Astrocyte (in vitro differentiated cells and primary cell): ENCODE measurements at regions not wholly inside any gene's neighbourhood (a gene's known extent, or its start where the extent isn't known, plus 50 kb on each side); places are given as distances from the start of the nearest gene placed in this dataset.

Source experiments
- DNase-seq: peaks from one replicate; pipeline ENCODE4 v3.0.0-alpha.2; 2010; ENCODE audit warnings: low read depth
- FAIRE-seq: peaks from 2 replicates; lab custom pipeline; 2011; peaks lifted over from hg19 to GRCh38; lab: Jason Lieb, UNC
- H2AFZ ChIP-seq: 2 replicates; pipeline ENCODE4 v1.6.0; 2012; ENCODE audit warnings: low read depth, low read length, inconsistent platforms
- H3K27ac ChIP-seq: 2 replicates; pipeline ENCODE4 v1.5.1; 2011; ENCODE audit warnings: low read depth, low read length, inconsistent platforms
- H3K27me3 ChIP-seq: 2 replicates; pipeline ENCODE4 v1.6.0; 2011; ENCODE audit warnings: low read length, inconsistent platforms; ENCODE audit not compliant: insufficient read depth
- H3K36me3 ChIP-seq: 2 replicates; pipeline ENCODE4 v1.5.1; 2011; ENCODE audit warnings: low read length, inconsistent platforms; ENCODE audit not compliant: insufficient read depth
- H3K4me1 ChIP-seq: 2 replicates; pipeline ENCODE4 v1.5.1; 2011; ENCODE audit warnings: low read length, inconsistent platforms; ENCODE audit not compliant: insufficient read depth
- H3K4me2 ChIP-seq: 2 replicates; pipeline ENCODE4 v1.6.0; 2012; ENCODE audit warnings: low read length, inconsistent platforms
- H3K4me3 ChIP-seq: 2 replicates; pipeline ENCODE4 v1.5.1; 2011; ENCODE audit warnings: low read depth, mild to moderate bottlenecking, low read length, inconsistent platforms; ENCODE audit not compliant: insufficient read depth
- H3K79me2 ChIP-seq: 2 replicates; pipeline ENCODE4 v1.6.0; 2012; ENCODE audit warnings: mild to moderate bottlenecking, low read length, inconsistent platforms; ENCODE audit not compliant: insufficient read depth
- H3K9ac ChIP-seq: 2 replicates; pipeline ENCODE4 v1.6.0; 2012; ENCODE audit warnings: mild to moderate bottlenecking, low read length, inconsistent platforms
- H3K9me3 ChIP-seq: 2 replicates; pipeline ENCODE4 v1.5.1; 2012; ENCODE audit warnings: low read depth, mild to moderate bottlenecking, low read length, inconsistent platforms; ENCODE audit not compliant: insufficient read depth
- H4K20me1 ChIP-seq: 2 replicates; pipeline ENCODE4 v1.6.0; 2012; ENCODE audit warnings: low read length, inconsistent platforms; ENCODE audit not compliant: insufficient read depth
- H3K27ac Mint-ChIP-seq: one replicate; pipeline ENCODE4 v1.8.0; 2021; ENCODE audit warnings: mild to moderate bottlenecking, mixed read lengths; ENCODE audit not compliant: unreplicated experiment
- H3K27me3 Mint-ChIP-seq: one replicate; pipeline ENCODE4 v1.8.0; 2021; ENCODE audit warnings: low read depth, mixed read lengths; ENCODE audit not compliant: unreplicated experiment
- H3K36me3 Mint-ChIP-seq: one replicate; pipeline ENCODE4 v1.8.0; 2021; ENCODE audit warnings: low read depth, mixed read lengths; ENCODE audit not compliant: unreplicated experiment
- H3K4me1 Mint-ChIP-seq: one replicate; pipeline ENCODE4 v1.8.0; 2021; ENCODE audit warnings: low read depth, mixed read lengths; ENCODE audit not compliant: unreplicated experiment
- H3K4me3 Mint-ChIP-seq: one replicate; pipeline ENCODE4 v1.8.0; 2021; ENCODE audit warnings: mild to moderate bottlenecking, moderate library complexity, mixed read lengths; ENCODE audit not compliant: unreplicated experiment
- H3K9me3 Mint-ChIP-seq: one replicate; pipeline ENCODE4 v1.8.0; 2021; ENCODE audit warnings: mild to moderate bottlenecking, mixed read lengths; ENCODE audit not compliant: unreplicated experiment
- EZH2 ChIP-seq: IDR thresholded peaks from 2 replicates; pipeline ENCODE4 v1.6.1; 2012; ENCODE audit warnings: mild to moderate bottlenecking, low read length, inconsistent platforms; ENCODE audit not compliant: insufficient read depth
- TF ChIP-seq, protein P1 (sequence below): IDR thresholded peaks from 2 replicates; pipeline ENCODE4 v1.5.1; 2011; ENCODE audit warnings: low read depth, mild to moderate bottlenecking, inconsistent platforms, low read length, moderate library complexity; ENCODE audit not compliant: insufficient read depth

GRCh38 chr4:157808796-157809383 is 363.9 kb downstream of the GASK1B start:
- FAIRE-seq (no peak), DNase-seq (no peak)
- Histone ChIP-seq H3K27ac (no peak overlapping the region), H3K36me3 (no peaks in the 10 kb centered on the region), H3K4me1 (no peaks in the 10 kb centered on the region), H3K9me3 (no peaks in the 10 kb centered on the region), H4K20me1 (no peaks in the 10 kb centered on the region), H2AFZ (no peak overlapping the region), H3K79me2 (no peaks in the 10 kb centered on the region), H3K27me3 (no peaks in the 10 kb centered on the region), H3K9ac (no peak overlapping the region), H3K4me3 (no peak overlapping the region), H3K4me2 (no peak overlapping the region)
- peaks cover 2% of the 10 kb centered on the region for H3K4me1 Mint-ChIP-seq
- no peaks in the 10 kb centered on the region for H3K9me3 Mint-ChIP-seq
- no peaks in the 10 kb centered on the region for H3K27me3 Mint-ChIP-seq
- no peaks in the 10 kb centered on the region for H3K36me3 Mint-ChIP-seq
- TF ChIP-seq, protein P1, sequence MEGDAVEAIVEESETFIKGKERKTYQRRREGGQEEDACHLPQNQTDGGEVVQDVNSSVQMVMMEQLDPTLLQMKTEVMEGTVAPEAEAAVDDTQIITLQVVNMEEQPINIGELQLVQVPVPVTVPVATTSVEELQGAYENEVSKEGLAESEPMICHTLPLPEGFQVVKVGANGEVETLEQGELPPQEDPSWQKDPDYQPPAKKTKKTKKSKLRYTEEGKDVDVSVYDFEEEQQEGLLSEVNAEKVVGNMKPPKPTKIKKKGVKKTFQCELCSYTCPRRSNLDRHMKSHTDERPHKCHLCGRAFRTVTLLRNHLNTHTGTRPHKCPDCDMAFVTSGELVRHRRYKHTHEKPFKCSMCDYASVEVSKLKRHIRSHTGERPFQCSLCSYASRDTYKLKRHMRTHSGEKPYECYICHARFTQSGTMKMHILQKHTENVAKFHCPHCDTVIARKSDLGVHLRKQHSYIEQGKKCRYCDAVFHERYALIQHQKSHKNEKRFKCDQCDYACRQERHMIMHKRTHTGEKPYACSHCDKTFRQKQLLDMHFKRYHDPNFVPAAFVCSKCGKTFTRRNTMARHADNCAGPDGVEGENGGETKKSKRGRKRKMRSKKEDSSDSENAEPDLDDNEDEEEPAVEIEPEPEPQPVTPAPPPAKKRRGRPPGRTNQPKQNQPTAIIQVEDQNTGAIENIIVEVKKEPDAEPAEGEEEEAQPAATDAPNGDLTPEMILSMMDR: no peak
- no peak for TF ChIP-seq EZH2
- H3K27ac Mint-ChIP-seq: no peak overlapping the region
- H3K4me3 Mint-ChIP-seq: no peak overlapping the region

DNA sequence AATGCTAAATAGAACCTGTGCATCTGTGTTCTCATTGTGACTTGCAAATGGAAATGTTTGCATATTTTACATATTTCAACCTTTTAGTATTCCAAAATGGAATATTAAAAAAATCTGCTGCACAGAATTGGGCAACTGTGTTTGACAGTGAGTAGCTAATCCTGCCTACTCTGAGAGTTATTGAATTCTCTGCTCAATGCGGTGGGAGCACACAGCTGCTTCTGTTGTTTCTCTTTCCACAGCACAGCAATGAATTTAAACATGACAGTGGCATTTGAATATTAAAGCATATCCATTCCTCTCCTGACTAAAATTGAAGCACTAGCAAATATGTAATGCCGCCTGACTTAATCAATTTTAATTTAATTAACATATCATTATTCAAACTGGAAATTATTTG is 366.6 kb downstream of the GASK1B start:
- Mint-ChIP-seq H3K4me1 (peaks cover 2% of the 10 kb centered on the region), H3K27me3 (no peaks in the 10 kb centered on the region), H3K36me3 (no peaks in the 10 kb centered on the region), H3K27ac (no peak overlapping the region), H3K4me3 (no peak overlapping the region), H3K9me3 (peaks cover 2% of the 10 kb centered on the region)
- Histone ChIP-seq H3K9ac (no peak overlapping the region), H3K9me3 (no peaks in the 10 kb centered on the region), H3K27ac (no peak overlapping the region), H4K20me1 (no peaks in the 10 kb centered on the region), H3K79me2 (no peaks in the 10 kb centered on the region), H3K4me2 (no peak overlapping the region), H3K36me3 (no peaks in the 10 kb centered on the region), H3K4me1 (no peaks in the 10 kb centered on the region), H2AFZ (no peak overlapping the region), H3K4me3 (no peak overlapping the region), H3K27me3 (no peaks in the 10 kb centered on the region)
- FAIRE-seq (no peak), DNase-seq (no peak)
- TF ChIP-seq EZH2: no peak
- TF ChIP-seq, protein P1: no peak

DNA sequence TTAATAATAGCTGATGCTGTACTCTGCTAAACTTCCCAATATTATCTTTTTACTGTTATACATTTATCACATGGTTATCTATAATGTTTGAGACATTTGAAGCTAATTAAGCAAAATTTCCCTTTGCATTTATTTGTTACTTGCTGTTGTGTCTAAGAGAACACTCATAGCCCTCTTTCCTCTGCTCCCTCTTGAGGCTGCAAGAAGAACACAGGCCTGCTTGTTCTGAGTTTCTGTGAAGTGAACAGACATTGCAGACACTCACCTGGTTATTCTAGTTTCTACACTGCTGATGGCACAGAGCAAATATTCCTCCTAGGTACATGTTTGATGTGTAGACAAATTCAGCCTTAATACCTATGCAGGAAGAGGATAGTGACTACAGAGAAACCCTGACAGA is 367.8 kb downstream of the GASK1B start:
- Histone ChIP-seq H3K4me3 (no peak overlapping the region), H3K4me1 (no peaks in the 10 kb centered on the region), H3K27me3 (no peaks in the 10 kb centered on the region), H3K4me2 (no peak overlapping the region), H4K20me1 (no peaks in the 10 kb centered on the region), H3K36me3 (no peaks in the 10 kb centered on the region), H3K9ac (no peak overlapping the region), H3K9me3 (no peaks in the 10 kb centered on the region), H2AFZ (no peak overlapping the region), H3K79me2 (no peaks in the 10 kb centered on the region), H3K27ac (no peak overlapping the region)
- H3K9me3 Mint-ChIP-seq: peaks cover 3% of the 10 kb centered on the region
- FAIRE-seq: no peak
- DNase-seq: peak; percentile 6
- H3K4me3 Mint-ChIP-seq: no peak overlapping the region
- no peak for TF ChIP-seq EZH2
- TF ChIP-seq, protein P1: peak; percentile 9
- no peaks in the 10 kb centered on the region for H3K36me3 Mint-ChIP-seq
- peaks cover 2% of the 10 kb centered on the region for H3K4me1 Mint-ChIP-seq
- H3K27ac Mint-ChIP-seq: no peak overlapping the region
- H3K27me3 Mint-ChIP-seq: no peaks in the 10 kb centered on the region
